HG02678 (cell line): ENCODE measurements at regions not wholly inside any gene's neighbourhood (a gene's known extent, or its start where the extent isn't known, plus 50 kb on each side); places are given as distances from the start of the nearest gene placed in this dataset.
"Not testable (repeated sequence)": the region's sequence is repeated elsewhere in the genome, so short reads cannot be mapped to it uniquely, and the experiment has no call there.

Experiments used
- ATAC-seq: cut with Tn5 transposase; IDR thresholded peaks from one replicate; pipeline ENCODE4 v1.9.1; 2021; ENCODE audit warnings: mild to moderate bottlenecking, moderate library complexity; ENCODE audit not compliant: unreplicated experiment

GRCh38 chr4:44988011-44988410 is 261.7 kb upstream of the GNPDA2 start:
- no peak for ATAC-seq

GRCh38 chr4:44985938-44986337 is 259.6 kb upstream of the GNPDA2 start:
- ATAC-seq = no peak

DNA sequence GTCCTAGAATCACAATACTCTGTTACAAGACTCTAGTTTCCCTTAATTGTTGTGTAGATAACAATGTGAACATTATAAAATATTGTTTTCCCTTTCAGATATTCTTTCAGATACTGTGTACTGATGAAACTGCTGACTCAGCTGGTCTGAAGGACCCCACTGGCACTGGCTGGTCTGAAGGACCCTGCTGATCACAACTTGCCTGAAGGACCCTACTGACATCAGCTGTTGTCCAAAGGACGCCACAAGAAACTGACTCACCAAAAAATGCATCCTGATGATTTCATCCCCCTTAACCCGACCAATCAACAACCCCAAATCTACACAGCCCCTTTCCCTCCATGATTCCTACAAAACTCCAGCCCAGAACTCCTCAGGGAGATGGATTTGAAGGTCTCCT is 258.8 kb upstream of the GNPDA2 start:
- ATAC-seq = no peak

DNA sequence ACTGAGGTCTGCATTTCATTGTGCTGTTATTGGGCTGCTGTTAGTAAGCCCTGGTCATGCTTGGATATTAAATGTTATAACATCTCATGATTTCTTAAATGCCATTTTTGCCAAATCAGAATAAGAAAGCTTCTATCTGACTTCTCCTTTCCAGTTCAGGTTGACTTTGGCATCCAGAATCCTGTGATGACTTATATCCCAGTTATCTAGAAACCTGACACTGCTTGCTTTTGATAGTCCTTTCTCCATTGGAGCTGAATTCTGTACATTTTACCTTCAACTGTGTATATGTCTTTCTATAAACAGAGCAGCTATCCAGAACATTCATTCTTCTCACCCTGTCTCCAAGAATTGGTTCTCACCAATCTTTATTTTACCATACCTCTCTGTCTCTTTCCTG is 257.7 kb upstream of the GNPDA2 start:
- ATAC-seq = no peak

GRCh38 chr4:44983083-44983482 is 256.7 kb upstream of the GNPDA2 start:
- no peak for ATAC-seq

GRCh38 chr4:44978020-44978419 is 251.7 kb upstream of the GNPDA2 start:
- no peak for ATAC-seq

- ATAC-seq = no peak
Observed at GRCh38 chr4:44965435-44966095, 239.2 kb upstream of the GNPDA2 start.

DNA sequence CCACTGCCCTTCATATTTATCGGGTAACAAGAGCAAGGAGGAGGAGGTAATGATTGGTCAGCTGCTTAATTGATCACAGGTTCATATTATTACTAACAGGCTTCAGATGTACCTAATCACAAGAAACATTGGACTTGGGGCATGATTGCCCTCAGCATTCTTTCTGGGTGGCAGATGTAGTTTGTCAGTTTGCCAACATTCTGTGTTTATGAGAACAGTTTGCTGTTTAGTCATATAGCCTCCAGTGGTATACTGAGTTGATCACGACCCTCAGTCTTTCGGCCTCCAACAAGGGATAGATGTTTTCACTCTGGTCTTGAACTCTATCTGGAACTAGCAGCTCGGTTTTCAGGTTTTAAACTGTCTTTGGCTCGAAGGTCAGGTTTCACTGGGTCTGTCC is 237.7 kb upstream of the GNPDA2 start:
- not testable (repeated sequence) for ATAC-seq

DNA sequence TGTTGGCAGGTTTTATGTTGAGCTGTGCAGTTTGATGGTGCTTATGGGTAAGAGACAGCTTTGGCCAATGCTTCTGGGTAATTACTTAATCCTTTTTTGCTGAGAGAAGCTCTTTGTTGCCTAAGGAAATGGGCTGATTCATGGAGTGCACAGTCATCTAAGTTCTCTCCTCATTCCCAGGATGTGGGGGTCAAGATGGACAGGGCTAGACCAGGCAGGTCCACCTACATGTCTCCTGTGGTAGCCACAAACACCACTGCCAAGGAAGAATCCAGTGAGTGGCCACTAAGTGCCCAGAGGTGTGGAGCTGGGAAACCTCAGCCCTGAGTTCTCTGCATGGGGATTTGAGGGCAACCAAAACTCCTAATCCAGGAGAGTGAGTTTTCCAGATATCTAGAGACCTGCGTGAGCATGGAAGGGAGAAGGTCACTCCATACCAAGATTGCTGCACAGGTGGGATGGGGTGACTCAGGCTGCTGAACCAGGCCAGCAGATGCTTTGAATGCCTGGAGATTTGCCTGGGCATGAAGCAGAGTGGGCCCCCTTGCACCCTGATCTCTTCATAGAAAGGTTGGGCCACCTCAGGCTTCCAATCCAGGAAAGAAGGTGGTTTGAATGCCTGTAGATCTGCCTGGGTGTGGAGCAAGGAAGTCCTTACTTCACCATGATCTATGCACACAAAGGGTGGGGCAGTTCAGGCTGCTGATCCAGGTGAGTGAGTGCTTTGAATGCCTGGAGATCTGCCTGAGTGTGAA is 234.8 kb upstream of the GNPDA2 start:
- no peak for ATAC-seq

DNA sequence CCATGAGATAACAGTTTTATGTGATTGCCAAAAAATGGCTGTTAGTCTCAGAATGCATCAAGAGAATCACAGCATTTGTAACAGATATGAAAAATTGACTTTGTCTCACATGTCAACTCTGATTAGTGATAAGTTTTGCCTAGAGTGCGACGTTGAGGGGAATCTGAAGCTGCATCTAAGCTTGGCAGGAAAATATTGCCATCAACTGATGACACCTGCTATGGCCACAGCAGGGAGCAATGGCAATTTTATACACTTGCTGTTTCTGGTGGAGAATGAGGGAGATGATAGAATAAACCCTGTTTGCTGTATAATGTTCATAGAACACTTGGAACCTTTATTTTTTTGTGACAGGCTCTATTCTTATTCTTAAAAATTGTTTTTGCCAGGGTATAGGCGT is 205.4 kb upstream of the GNPDA2 start:
- ATAC-seq = no peak

DNA sequence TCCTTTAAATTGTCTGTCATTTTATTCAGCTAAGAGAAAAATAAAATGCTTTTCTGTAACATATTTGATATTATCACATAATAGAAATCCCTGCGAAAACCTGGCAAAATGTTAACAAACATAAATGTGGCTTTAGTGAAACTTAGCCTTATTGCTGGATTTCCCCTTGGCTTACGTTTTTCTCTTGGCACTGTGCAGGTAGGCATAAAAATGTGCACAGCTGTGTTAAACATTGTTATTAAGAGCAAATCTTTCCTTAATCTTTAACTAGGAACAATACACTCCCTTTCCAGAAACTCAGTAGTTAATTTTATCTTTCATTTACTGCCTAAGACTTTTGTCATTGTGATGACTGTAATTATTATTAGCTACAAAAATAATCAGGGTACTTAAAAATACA is 202.4 kb upstream of the GNPDA2 start:
- no peak for ATAC-seq

DNA sequence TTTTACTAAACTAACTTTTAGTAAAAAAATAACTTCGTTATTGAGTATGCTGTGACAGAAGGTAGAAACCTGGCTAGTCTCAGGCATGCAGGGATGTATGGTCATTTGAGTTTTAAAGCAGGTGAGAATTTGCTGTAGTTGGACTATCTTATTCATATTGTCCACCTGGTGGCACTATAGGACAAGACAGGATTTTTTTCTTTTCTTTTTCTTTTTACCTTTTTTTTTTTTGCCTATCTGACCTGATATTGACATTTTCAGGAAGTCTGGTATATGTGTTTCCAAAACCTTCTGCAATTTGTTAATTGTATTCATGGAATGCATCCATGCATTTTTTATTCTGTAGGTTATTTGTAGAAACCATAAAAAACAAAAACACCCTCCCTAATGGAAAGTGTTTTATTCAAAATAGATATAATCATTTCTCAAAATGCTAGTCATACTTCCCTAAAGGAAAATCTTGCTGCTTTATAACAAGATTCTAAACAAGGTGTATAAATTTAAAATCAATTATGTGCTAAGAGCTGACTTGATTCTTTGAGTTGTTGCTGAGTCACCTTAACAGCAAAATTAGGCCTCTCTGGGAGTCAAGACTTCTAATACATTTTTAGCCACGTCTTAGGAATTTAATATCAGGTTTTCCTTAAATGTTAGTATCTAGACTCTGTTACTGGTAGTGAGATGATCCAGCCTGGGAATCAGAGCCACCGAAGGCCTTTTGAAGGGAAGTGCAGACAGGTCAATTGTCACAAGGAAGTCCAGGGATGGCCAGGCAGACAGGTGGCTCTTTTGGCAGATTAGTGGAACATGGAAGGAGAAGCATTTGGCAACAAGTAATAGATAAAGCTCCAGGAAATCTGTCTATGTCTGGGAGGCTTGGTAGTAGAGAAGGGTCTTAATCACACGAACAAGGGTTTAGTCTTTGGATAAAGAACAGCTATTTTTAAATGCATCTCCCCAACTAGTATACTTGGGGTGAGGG is 201.3 kb upstream of the GNPDA2 start:
- ATAC-seq = no peak

GRCh38 chr4:44916411-44916810 is 190.1 kb upstream of the GNPDA2 start:
- ATAC-seq = no peak

DNA sequence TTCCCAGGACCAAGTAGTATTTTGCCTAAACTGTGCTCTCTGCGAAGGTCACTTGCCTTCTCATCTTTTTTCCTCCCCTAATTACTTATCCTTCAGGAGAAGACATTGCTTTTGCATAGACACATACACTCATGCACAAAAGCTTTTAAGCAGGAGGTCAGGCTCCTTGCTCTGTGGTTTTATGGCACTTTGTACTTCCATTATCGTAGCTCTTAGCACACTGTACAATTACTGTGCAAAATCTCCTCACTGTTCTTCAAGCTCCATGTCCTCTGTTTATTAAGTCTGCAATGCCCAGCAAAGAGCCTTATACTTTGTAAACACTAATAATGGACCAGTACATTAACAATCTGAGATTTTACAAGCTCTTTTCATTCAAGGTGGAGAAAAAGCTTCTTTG is 188.4 kb upstream of the GNPDA2 start:
- no peak for ATAC-seq

GRCh38 chr4:44914223-44914622 is 187.9 kb upstream of the GNPDA2 start:
- ATAC-seq = no peak

DNA sequence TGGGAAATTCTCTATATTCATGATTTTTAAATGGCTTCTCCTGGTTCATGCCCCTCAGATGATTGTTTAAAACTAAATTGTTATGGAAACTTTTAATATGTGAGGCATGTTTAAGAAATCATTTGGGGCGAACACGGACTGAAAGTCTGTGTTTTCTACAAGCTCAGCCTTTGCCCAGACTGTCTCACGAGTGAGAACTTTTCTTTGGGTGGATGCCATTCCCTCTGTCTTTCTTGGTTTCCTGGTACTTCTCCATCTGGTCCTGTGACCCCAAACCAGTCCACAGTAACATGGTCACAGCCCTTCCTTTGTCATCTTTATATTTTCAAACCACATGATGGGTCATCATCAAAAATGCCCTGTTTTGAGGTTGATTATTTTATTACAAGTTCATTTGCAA is 186.6 kb upstream of the GNPDA2 start:
- no peak for ATAC-seq

DNA sequence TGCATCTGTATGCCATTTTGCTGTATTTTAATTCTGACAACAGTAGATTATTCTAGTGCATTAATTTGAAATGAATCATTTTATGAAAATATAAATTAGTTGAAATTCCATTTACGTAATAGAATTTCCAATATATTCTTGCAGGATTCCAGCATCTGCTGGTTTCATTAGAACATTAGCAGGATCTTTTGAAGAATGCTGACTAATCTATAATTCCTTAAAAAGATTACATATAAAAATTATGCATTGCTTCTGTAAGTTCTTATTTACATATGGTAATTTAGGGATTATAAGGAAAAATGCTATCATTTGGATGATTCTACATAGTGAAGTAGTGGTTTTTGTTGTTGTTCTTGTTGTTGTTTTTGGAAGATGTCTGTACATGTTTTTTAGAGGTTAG is 182.2 kb upstream of the GNPDA2 start:
- no peak for ATAC-seq

DNA sequence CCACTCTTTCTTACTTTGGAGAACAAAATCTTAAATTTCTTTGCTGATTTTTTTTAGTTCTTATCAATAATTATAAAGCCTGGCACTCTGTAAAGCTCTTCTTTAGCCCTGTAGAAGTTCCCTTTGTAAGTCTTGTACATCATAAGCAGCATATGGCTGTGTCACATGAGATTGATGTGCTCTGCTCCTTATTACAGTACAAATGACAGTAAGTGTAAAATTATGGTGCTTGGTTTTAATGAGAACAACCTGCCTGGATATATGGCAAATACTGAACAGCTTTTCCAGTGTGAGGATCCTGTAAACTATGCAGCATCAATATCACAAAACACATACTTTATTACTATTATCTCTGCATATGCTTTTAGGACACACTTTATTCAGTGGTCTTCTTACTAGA is 145.9 kb upstream of the GNPDA2 start:
- no peak for ATAC-seq

DNA sequence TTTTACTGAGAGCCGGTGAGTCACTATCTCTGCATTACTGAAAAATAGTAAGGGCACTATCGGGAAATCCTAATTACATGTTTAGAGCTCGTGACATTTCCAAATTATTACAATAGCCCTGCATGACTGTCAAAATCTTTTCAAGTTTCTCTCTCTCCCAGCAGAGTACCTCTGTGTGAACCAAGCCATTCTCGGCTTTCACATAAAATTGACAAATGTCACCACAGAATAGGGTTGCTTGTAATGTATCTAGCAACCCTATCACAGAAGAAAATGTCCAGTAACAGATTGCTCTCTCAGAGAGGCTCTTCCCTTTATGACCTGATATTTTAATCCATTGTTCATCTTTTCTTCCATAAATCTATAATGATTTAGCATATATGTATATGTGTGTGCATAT is 144.8 kb upstream of the GNPDA2 start:
- ATAC-seq = no peak

- no peak for ATAC-seq
Observed at GRCh38 chr4:44869985-44870384, 143.6 kb upstream of the GNPDA2 start.

GRCh38 chr4:44869222-44869882 is 143.0 kb upstream of the GNPDA2 start:
- ATAC-seq = no peak
